Transverse colon (tissue), 4 donors: ENCODE measurements at regions not wholly inside any gene's neighbourhood (a gene's known extent, or its start where the extent isn't known, plus 50 kb on each side); places are given as distances from the start of the nearest gene placed in this dataset.

Source experiments
- CTCF ChIP-seq, 5 experiments: fragments of 200-600 bp in 3 of 5; fragments of 450-650 bp in 2 of 5; sonication (generic) in 3 of 5; IDR thresholded peaks; 1 replicate in 2 of 5; 2 replicates in 3 of 5; pipeline ENCODE4 v1.5.1; 2016 to 2017; ENCODE audit warnings: antibody characterized with exemption in 5 of 5, inconsistent platforms in 3 of 5, mild to moderate bottlenecking in 2 of 5, moderate library complexity in 1 of 5
- EP300 ChIP-seq: sonication (generic); formaldehyde crosslinking; IDR thresholded peaks from one replicate; pipeline ENCODE4 v1.6.1; 2017; ENCODE audit warnings: antibody characterized with exemption, low read depth
- POLR2A ChIP-seq: fragments of 450-650 bp; IDR thresholded peaks from one replicate; pipeline ENCODE4 v1.6.1; 2016; ENCODE audit warnings: antibody characterized with exemption, mild to moderate bottlenecking, moderate library complexity
- POLR2AphosphoS5 ChIP-seq, 3 donors: sonication (generic); formaldehyde crosslinking; IDR thresholded peaks; one replicate each; pipeline ENCODE4 v1.6.1; 2016; ENCODE audit warnings: antibody characterized with exemption in 3 of 3

- TF ChIP-seq POLR2AphosphoS5 (IDR thresholded peaks at IDR 0.05) (no peak), CTCF (IDR thresholded peaks at IDR 0.05) (no peak), POLR2A (no peak), EP300 (no peak)
Observed at GRCh38 chr1:193726722-193727121, 540.3 kb upstream of the B3GALT2 start.
